HepG2 (cell line): ENCODE measurements at regions not wholly inside any gene's neighbourhood (a gene's known extent, or its start where the extent isn't known, plus 50 kb on each side); places are given as distances from the start of the nearest gene placed in this dataset.

ENCODE experiments used
- AHR ChIP-seq: IDR thresholded peaks from 2 replicates; pipeline ENCODE4 v1.6.1; 2018; ENCODE audit warnings: missing genetic modification reagents, missing compliant biosample characterization
- ARHGAP35 ChIP-seq: sonication (generic); formaldehyde crosslinking; IDR thresholded peaks from 2 replicates; pipeline ENCODE4 v1.9.0; 2022; ENCODE audit warnings: mild to moderate bottlenecking, inconsistent platforms, moderate library complexity, missing genetic modification reagents, borderline replicate concordance
- ARNT2 ChIP-seq: sonication (generic); formaldehyde crosslinking; IDR thresholded peaks from 2 replicates; pipeline ENCODE4 v1.8.0; 2022; ENCODE audit warnings: mild to moderate bottlenecking, low read depth, missing genetic modification reagents, moderate library complexity
- ARNTL ChIP-seq: sonication (generic); formaldehyde crosslinking; IDR thresholded peaks from 2 replicates; pipeline ENCODE4 v1.4.0; 2020; ENCODE audit warnings: mild to moderate bottlenecking, missing genetic modification reagents
- BCL6 ChIP-seq: IDR thresholded peaks from 2 replicates; pipeline ENCODE4 v1.6.1; 2016; ENCODE audit warnings: missing genetic modification reagents, missing compliant biosample characterization
- ELF3 ChIP-seq: IDR thresholded peaks from 2 replicates; pipeline ENCODE4 v1.6.1; 2016; ENCODE audit warnings: missing genetic modification reagents, missing compliant biosample characterization
- GATAD2A ChIP-seq: IDR thresholded peaks from 2 replicates; pipeline ENCODE4 v1.6.1; 2016
- MEIS2 ChIP-seq: sonication (generic); formaldehyde crosslinking; IDR thresholded peaks from 2 replicates; pipeline ENCODE4 v1.9.0; 2021; ENCODE audit warnings: mild to moderate bottlenecking, missing genetic modification reagents
- SIN3B ChIP-seq: fragments of 150-350 bp; IDR thresholded peaks from 2 replicates; pipeline ENCODE4 v1.6.1; 2014; ENCODE audit warnings: low read length
- SIX4 ChIP-seq: sonication (generic); formaldehyde crosslinking; IDR thresholded peaks from 2 replicates; pipeline ENCODE4 v1.4.0; 2020; ENCODE audit warnings: missing genetic modification reagents
- TAF15 ChIP-seq: fragments of 200-400 bp; formaldehyde crosslinking; IDR thresholded peaks from one replicate; pipeline ENCODE4 v1.6.1; 2018; ENCODE audit warnings: mild to moderate bottlenecking, low read depth, low read length; ENCODE audit not compliant: poor library complexity, severe bottlenecking
- TARDBP ChIP-seq: sonication (generic); formaldehyde crosslinking; IDR thresholded peaks from 2 replicates; pipeline ENCODE4 v1.8.0; 2022; ENCODE audit warnings: mild to moderate bottlenecking, missing genetic modification reagents
- TERF1 ChIP-seq: sonication (generic); formaldehyde crosslinking; IDR thresholded peaks from 2 replicates; pipeline ENCODE4 v1.8.0; 2022; ENCODE audit warnings: mild to moderate bottlenecking, missing genetic modification reagents, moderate library complexity
- THAP11 ChIP-seq: IDR thresholded peaks from 2 replicates; pipeline ENCODE4 v1.6.1; 2016; ENCODE audit warnings: missing biosample characterization, missing genetic modification reagents
- ZC3H13 ChIP-seq: sonication (generic); formaldehyde crosslinking; IDR thresholded peaks from 2 replicates; pipeline ENCODE4 v1.8.1; 2023; ENCODE audit warnings: mild to moderate bottlenecking, missing genetic modification reagents, moderate library complexity
- ZHX1 ChIP-seq: sonication (generic); formaldehyde crosslinking; IDR thresholded peaks from 2 replicates; pipeline ENCODE4 v1.8.1; 2022; ENCODE audit warnings: low read depth, mild to moderate bottlenecking, missing genetic modification reagents
- ZNF136 ChIP-seq: sonication (generic); formaldehyde crosslinking; IDR thresholded peaks from 2 replicates; pipeline ENCODE4 v1.8.1; 2022; ENCODE audit warnings: low read depth, mild to moderate bottlenecking, moderate library complexity, missing genetic modification reagents
- ZNF3 ChIP-seq: IDR thresholded peaks from 2 replicates; pipeline ENCODE4 v1.7.0; 2017; ENCODE audit warnings: inconsistent platforms
- ZNF333 ChIP-seq: sonication (generic); formaldehyde crosslinking; IDR thresholded peaks from 2 replicates; pipeline ENCODE4 v1.4.0; 2020; ENCODE audit warnings: mild to moderate bottlenecking, missing genetic modification reagents, borderline replicate concordance
- ZNF609 ChIP-seq: sonication (generic); formaldehyde crosslinking; IDR thresholded peaks from 2 replicates; pipeline ENCODE4 v1.4.0; 2020; ENCODE audit warnings: mild to moderate bottlenecking, missing genetic modification reagents, borderline replicate concordance
- ZNF737 ChIP-seq: sonication (generic); formaldehyde crosslinking; IDR thresholded peaks from 2 replicates; pipeline ENCODE4 v1.5.0; 2020; ENCODE audit warnings: missing genetic modification reagents, mild to moderate bottlenecking, borderline replicate concordance
- ZNF768 ChIP-seq: sonication (generic); formaldehyde crosslinking; IDR thresholded peaks from 2 replicates; pipeline ENCODE4 v1.4.0; 2020; ENCODE audit warnings: missing genetic modification reagents

- TF ChIP-seq ZNF333 (no peak), ARHGAP35 (CRISPR knock-in tag) (no peak), SIN3B (no peak; the same call in 1 of the 2 replicates), SIX4 (CRISPR knock-in tag) (no peak), ZNF136 (CRISPR knock-in tag) (no peak), ARNT2 (no peak), ZHX1 (CRISPR knock-in tag) (no peak), TERF1 (CRISPR knock-in tag) (no peak), ARNTL (CRISPR knock-in tag) (no peak), TARDBP (CRISPR knock-in tag) (0 out of 2 replicates have a peak, but pooled peaks have one; percentile 21), ELF3 (CRISPR knock-in tag) (peak; percentile 37; the same call in 1 of the 2 replicates), ZNF737 (CRISPR knock-in tag) (no peak), ZNF609 (CRISPR knock-in tag) (peak; percentile 43; the same call in 1 of the 2 replicates), BCL6 (CRISPR knock-in tag) (peak; percentile 47; the same call in 1 of the 2 replicates), AHR (CRISPR knock-in tag) (no peak), ZNF768 (CRISPR knock-in tag) (no peak), GATAD2A (CRISPR knock-in tag) (peak; percentile 82), ZC3H13 (CRISPR knock-in tag) (no peak), TAF15 (no peak), THAP11 (CRISPR knock-in tag) (0 out of 2 replicates have a peak, but pooled peaks have one; percentile 25), ZNF3 (CRISPR knock-in tag) (no peak), MEIS2 (CRISPR knock-in tag) (peak; percentile 50)
These were observed 96.7 kb downstream of the ASB1 start (continued) for GRCh38 chr2:238523158-238524110.
